ENCODE measurements at regions not wholly inside any gene's neighbourhood (a gene's known extent, or its start where the extent isn't known, plus 50 kb on each side); places are given as distances from the start of the nearest gene placed in this dataset.

GRCh38 chr5:117210796-117211195, 636.2 kb upstream of the SEMA6A start:
- Histone ChIP-seq H3K27ac (no peak overlapping the region), H3K9me3 (no peaks in the 10 kb centered on the region), H3K27me3 (replicated peaks; ENCODE audit: insufficient read depth) (no peaks in the 10 kb centered on the region), H3K4me3 (no peak overlapping the region), H3K4me1 (replicated peaks) (no peaks in the 10 kb centered on the region), H3K36me3 (no peaks in the 10 kb centered on the region)
- intact Hi-C loops (cut with DNase I), result no loop called here
- 81% methylated on average over 1 of the region's 1 CpG for WGBS
- no peak for DNase-seq (ENCODE audit: low spot score)
- TF ChIP-seq CTCF (IDR thresholded peaks at IDR 0.05) (no peak), POLR2A (IDR thresholded peaks at IDR 0.05) (no peak), POLR2AphosphoS5 (IDR thresholded peaks at IDR 0.05) (no peak)

GRCh38 chr5:117209479-117209878, 634.9 kb upstream of the SEMA6A start:
- Histone ChIP-seq H3K4me1 (replicated peaks) (no peaks in the 10 kb centered on the region), H3K4me3 (no peak overlapping the region), H3K9me3 (no peaks in the 10 kb centered on the region), H3K27ac (no peak overlapping the region), H3K27me3 (replicated peaks; ENCODE audit: insufficient read depth) (peaks cover 3% of the 10 kb centered on the region), H3K36me3 (no peaks in the 10 kb centered on the region)
- WGBS, result 90% methylated on average over 3 of the region's 3 CpGs
- no peak for DNase-seq (ENCODE audit: low spot score)
- no peak for TF ChIP-seq CTCF (IDR thresholded peaks at IDR 0.05)
- TF ChIP-seq POLR2AphosphoS5 (IDR thresholded peaks at IDR 0.05), result no peak
- TF ChIP-seq POLR2A (IDR thresholded peaks at IDR 0.05), result no peak
- intact Hi-C loops (cut with DNase I), result no loop called here

- DNase-seq (ENCODE audit: low spot score), result no peak
- no peaks in the 10 kb centered on the region for H3K4me1 ChIP-seq (replicated peaks)
- peaks cover 3% of the 10 kb centered on the region for H3K27me3 ChIP-seq (replicated peaks; ENCODE audit: insufficient read depth)
- no peak overlapping the region for H3K4me3 ChIP-seq
- 96% methylated on average over 9 of the region's 9 CpGs for WGBS
- no peaks in the 10 kb centered on the region for H3K9me3 ChIP-seq
- no peaks in the 10 kb centered on the region for H3K36me3 ChIP-seq
- TF ChIP-seq POLR2A (IDR thresholded peaks at IDR 0.05) (no peak), CTCF (IDR thresholded peaks at IDR 0.05) (no peak), POLR2AphosphoS5 (IDR thresholded peaks at IDR 0.05) (no peak)
- intact Hi-C loops (cut with DNase I), result no loop called here
- H3K27ac ChIP-seq, result no peak overlapping the region
Observed at GRCh38 chr5:117207088-117207668, 632.6 kb upstream of the SEMA6A start.

- intact Hi-C loops (cut with DNase I), result no loop called here
- H3K27me3 ChIP-seq (replicated peaks; ENCODE audit: insufficient read depth), result peaks cover 3% of the 10 kb centered on the region
- WGBS, result 59% methylated on average over 2 of the region's 2 CpGs
- no peaks in the 10 kb centered on the region for H3K4me1 ChIP-seq (replicated peaks)
- H3K27ac ChIP-seq, result no peak overlapping the region
- no peaks in the 10 kb centered on the region for H3K36me3 ChIP-seq
- no peak for TF ChIP-seq POLR2A (IDR thresholded peaks at IDR 0.05)
- TF ChIP-seq CTCF (IDR thresholded peaks at IDR 0.05), result no peak
- DNase-seq (ENCODE audit: low spot score), result no peak
- H3K4me3 ChIP-seq, result no peak overlapping the region
- no peaks in the 10 kb centered on the region for H3K9me3 ChIP-seq
Observed at GRCh38 chr5:117205894-117206293, 631.3 kb upstream of the SEMA6A start.
